ENCODE measurements at regions not wholly inside any gene's neighbourhood (a gene's known extent, or its start where the extent isn't known, plus 50 kb on each side); places are given as distances from the start of the nearest gene placed in this dataset.
A peak's percentile ranks its signal among the peaks of the same experiment; 100 is the strongest.

- no peak for DNase-seq (ENCODE audit: extremely low read depth in 1 of 11, low read depth in 9 of 11, low spot score in 4 of 11)
Measured at GRCh38 chr11:26158251-26158650, 173.7 kb upstream of the ANO3 start.

DNA sequence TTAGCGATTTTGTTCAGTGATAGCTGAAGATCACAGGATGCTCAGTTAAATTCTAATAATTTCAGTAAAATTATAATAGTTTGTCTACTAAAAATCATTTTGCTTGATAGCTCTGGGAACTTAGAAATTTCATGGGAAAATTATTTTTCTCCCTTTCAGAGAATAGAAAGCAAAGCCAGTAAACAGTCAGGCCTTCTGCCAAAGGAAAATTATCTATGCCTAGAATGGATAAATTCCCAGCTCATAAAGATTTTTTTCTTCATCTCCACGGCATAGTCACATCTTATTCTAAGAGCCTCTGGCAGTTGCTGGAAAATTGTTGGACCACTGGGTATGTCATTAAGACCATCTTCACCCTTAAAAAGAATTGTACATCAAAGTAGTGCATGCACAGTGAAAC lies 169.6 kb upstream of the ANO3 start:
- no peak for DNase-seq (ENCODE audit: extremely low read depth in 1 of 11, low read depth in 9 of 11, low spot score in 4 of 11)

DNA sequence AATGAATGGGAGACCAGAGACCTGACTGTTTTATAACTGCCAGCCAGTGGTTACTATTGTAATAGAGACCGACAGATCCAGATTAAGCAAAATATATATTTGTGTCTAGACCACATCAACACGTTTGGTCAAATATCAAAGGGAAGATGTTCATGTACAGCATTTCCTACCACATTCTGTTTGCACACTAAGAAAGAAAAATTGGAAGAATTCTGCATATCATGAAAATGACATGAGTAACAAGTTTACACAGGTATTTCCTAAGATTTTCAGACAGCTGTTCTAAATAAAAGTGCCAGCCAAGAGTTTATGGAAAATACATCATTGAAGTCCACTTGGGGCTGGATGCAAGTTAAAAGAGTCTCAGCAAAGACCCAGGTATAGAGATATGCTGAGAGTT lies 145.5 kb upstream of the ANO3 start:
- DNase-seq (ENCODE audit: extremely low read depth in 1 of 11, low read depth in 9 of 11, low spot score in 4 of 11): no peak

DNA sequence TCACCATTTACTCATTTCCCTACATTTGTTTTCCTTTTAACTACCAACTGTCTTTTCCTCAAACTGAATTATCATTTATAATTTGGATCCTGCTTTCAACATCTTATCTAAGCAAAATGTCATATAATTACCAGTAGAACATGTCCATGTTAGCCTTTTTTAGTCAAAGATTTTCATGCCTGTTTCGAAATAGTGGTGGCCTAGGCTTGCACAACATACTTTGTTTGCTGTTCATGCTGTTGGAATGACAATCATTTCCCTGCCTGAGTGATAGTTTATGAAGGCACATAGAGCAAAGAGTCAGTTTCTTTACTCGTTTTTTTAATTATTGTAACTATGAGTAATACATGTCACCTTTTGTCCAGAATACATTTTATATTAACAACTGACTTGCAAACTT lies 144.3 kb upstream of the ANO3 start:
- DNase-seq (ENCODE audit: extremely low read depth in 1 of 11, low read depth in 9 of 11, low spot score in 4 of 11): no peak

GRCh38 chr11:26188554-26188953 lies 143.4 kb upstream of the ANO3 start:
- no peak for DNase-seq (ENCODE audit: extremely low read depth in 1 of 11, low read depth in 9 of 11, low spot score in 4 of 11)

DNA sequence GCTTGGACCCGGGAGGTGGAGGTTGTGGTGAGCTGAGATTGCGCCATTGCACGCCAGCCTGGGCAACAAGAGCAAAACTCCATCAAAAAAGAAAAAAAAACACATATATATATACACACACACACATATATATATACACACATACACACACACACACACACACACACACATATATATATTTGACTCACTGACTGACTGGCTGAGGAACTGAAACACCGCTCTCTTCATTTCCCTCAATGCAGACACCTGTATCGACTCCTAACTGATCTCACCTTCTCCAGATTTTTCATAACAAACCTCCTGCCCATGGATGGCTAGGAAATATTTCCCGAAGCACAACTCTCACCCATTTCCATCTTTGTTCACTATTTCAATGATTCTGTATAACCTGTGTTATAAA lies 140.7 kb upstream of the ANO3 start:
- DNase-seq (ENCODE audit: extremely low read depth in 1 of 11, low read depth in 9 of 11, low spot score in 4 of 11): no peak

GRCh38 chr11:26193694-26194365 lies 138.1 kb upstream of the ANO3 start:
- DNase-seq (ENCODE audit: extremely low read depth in 1 of 11, low read depth in 9 of 11, low spot score in 4 of 11): peak; percentile 25 to 70 (median 48)

DNA sequence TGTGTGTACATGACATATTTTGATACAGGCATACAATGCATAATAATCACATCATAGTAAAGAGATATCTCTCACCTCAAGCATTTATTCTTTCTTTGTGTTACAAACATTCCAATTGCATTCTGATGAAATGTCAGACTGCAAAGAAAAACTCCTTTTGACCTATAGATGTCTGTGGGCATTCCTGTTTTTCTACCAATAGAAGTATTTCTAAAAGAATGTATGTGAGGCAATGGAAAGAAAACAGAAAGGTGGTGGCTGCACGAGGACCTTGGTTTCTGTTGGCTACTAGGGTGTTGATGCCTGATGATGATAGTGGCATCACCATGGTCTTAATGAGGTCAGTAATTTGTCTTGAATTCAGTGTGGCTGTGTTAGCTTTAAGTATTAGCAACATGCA lies 137.0 kb upstream of the ANO3 start:
- no peak for DNase-seq (ENCODE audit: extremely low read depth in 1 of 11, low read depth in 9 of 11, low spot score in 4 of 11)

DNA sequence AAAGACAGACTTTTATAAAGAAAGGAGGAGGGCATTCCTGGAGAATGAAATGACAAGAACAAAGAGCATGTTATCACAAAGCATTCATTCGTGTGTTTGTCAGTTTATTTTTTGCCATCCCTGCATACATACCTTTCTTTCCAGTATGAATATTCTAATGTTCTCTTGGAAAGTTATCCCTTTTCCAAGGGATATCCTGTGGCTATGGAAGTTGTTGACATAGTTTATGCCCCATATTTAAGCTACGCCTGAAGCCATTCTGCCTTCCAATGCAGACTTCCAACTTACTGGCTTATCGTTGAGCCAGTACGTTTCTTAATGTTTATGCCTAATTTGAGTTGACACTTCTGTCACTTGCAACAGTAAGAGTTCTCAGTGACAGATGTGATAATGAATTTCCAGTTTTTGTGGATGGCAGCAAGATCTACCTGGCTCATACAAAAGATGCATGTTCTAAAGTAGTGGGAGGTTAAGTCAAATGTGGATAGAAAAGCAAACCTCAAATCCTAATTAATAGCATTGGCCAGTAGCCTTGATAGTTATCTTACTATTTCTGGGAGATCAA lies 133.3 kb upstream of the ANO3 start:
- no peak for DNase-seq (ENCODE audit: extremely low read depth in 1 of 11, low read depth in 9 of 11, low spot score in 4 of 11)

- no peak for DNase-seq (ENCODE audit: extremely low read depth in 1 of 11, low read depth in 9 of 11, low spot score in 4 of 11)
Measured at GRCh38 chr11:26199331-26200095, 132.4 kb upstream of the ANO3 start.

GRCh38 chr11:26201411-26201810 lies 130.5 kb upstream of the ANO3 start:
- DNase-seq (ENCODE audit: extremely low read depth in 1 of 11, low read depth in 9 of 11, low spot score in 4 of 11): no peak

- DNase-seq (ENCODE audit: extremely low read depth in 1 of 11, low read depth in 9 of 11, low spot score in 4 of 11): peak in 1 of 11 donors; percentile 25
Measured at GRCh38 chr11:26202754-26203153, 129.2 kb upstream of the ANO3 start.

DNA sequence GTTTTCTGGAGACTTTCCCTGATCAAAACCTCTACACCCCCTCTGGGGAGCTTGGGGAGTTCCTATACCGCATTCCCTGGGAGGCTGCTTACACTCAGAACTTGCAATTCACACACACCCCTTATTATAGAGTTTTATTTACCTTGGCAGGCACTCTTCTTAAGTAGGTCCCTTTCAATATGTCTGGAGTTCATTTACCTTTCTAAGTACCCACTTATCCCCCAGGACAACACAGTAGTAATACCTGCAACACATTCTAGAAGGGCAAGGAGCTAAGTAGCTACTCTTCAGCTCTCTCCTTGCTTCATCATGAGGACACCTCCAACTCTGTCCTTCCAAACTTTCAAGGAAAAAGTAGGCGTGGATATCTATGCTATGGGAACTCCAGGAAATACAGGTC lies 127.8 kb upstream of the ANO3 start:
- no peak for DNase-seq (ENCODE audit: extremely low read depth in 1 of 11, low read depth in 9 of 11, low spot score in 4 of 11)

GRCh38 chr11:26204839-26205238 lies 127.1 kb upstream of the ANO3 start:
- no peak for DNase-seq (ENCODE audit: extremely low read depth in 1 of 11, low read depth in 9 of 11, low spot score in 4 of 11)

DNA sequence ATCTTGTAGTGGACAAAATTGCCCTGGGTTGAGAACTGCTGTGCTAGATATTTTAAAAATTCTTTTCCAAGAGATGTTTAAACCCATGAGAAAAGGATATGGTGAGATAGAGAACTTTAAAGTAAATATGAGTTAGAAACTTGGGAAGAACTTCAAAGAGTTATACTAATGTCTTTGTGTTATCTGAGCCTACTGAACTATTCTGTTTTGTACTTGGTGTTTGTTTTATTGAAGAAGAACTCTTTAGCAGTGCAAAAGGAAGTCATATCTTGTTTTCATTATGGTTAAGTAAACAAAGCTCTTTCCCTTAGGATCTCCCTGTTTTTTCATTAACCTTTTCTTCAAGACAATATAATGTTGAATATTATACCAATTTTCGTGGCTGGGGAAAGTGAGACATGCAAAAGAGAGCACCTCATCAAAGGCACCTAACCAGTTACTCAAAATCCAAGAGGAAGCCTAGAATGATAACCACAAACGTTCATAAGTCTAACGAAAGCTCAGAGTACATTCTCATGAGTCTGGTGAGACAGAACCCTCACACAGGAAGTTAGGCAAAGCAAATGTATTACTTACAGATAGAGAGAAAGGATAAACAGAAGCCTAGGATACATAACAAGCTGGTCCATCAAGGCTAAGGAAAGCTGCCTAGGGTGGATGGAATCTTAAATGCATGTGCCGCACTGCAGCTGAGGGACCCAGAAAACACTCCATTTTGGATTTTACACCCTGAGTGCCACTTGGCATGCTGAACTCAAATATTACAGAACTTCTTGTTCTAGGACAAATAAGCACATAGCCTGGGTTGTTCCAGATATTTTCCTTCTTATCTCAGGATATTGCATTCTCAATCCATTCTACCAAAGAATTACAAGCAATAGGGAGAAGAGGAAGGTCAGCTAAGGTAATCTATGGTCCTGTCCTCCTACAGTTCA lies 112.5 kb upstream of the ANO3 start:
- no peak for DNase-seq (ENCODE audit: extremely low read depth in 1 of 11, low read depth in 9 of 11, low spot score in 4 of 11)

DNA sequence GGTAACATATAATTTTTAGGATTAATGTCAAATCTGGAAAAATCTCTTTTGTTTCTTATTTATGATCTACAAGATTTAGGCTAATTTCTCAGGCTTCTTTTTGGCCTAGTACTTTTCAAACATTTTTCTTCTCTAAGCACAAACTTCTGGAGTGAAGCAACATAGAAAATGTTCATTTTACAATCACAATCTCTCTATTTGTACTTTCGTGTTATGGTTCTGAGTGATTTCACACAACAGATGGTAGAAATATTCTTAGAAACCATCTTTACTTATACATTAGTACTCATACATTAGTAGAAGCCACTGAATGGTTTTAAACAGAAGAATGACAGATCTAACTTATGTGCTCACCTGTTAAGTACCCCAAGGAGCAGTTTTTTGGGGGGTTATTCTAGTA lies 106.3 kb upstream of the ANO3 start:
- DNase-seq (ENCODE audit: extremely low read depth in 1 of 11, low read depth in 9 of 11, low spot score in 4 of 11): no peak

DNA sequence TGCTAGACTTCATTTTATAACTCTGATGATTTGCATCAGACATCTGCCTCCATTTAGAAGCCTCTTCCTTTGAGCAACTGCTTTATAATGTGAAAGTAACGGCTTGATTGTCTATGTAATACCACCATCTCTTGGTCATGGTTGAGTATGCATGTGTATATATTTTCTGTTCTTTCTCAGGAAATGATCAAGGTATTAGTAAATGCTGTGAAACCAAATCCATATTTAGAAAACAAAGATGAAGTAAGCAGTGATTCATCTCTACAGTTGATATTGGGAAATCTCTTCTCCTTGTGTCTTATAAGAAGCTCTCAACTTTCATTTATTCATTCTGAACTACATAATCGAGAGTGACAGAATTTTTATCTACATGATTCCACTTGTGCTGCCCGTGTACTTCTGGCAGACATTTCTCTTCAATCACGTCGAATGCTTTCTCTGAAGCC lies 104.6 kb upstream of the ANO3 start:
- peak in 4 of 11 donors; percentile 4 to 15 (median 12) for DNase-seq (ENCODE audit: extremely low read depth in 1 of 11, low read depth in 9 of 11, low spot score in 4 of 11)

DNA sequence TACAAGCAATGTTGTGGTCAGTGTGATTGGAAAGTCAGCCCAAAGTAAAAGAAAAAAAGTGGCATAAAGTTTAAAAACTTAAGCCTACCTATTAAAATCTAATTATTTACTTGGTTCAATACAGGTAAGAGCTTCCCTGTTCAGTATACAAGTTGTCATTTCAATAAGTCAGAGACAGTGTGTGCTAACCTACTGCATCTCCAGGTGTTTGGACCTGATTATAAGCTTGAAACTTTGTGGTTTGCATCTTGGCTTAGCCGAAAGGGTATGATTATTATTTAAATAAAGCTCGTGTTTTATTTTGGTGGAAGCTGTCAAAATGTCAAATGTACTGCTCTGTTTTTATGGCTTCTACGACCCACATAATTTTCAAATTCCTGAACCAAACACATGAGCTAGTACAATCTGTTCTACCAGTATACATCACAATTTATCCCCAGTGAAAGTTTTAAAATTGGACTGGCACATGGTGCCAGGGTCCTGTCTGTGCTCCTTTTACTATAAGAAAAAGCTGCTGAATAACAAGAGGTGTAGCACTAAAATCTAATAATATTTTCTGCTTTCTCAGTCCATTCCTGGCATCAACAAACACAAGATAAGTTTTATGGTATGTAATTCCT lies 103.9 kb upstream of the ANO3 start:
- DNase-seq (ENCODE audit: extremely low read depth in 1 of 11, low read depth in 9 of 11, low spot score in 4 of 11): no peak

- no peak for DNase-seq (ENCODE audit: extremely low read depth in 1 of 11, low read depth in 9 of 11, low spot score in 4 of 11)
Measured at GRCh38 chr11:26228778-26229177, 103.2 kb upstream of the ANO3 start.

Measured in renal cortex interstitium (tissue), 11 donors.